ENCODE measurements at regions not wholly inside any gene's neighbourhood (a gene's known extent, or its start where the extent isn't known, plus 50 kb on each side); places are given as distances from the start of the nearest gene placed in this dataset.

- TF ChIP-seq POLR2AphosphoS5 (IDR thresholded peaks at IDR 0.05; ENCODE audit: low read depth, low read length) = no peak
- TF ChIP-seq POLR2A (IDR thresholded peaks at IDR 0.05; ENCODE audit: low read depth, low read length) = no peak
- TF ChIP-seq SPI1 (IDR thresholded peaks at IDR 0.05; ENCODE audit: low read depth, low read length) = no peak
- no peak for TF ChIP-seq TAF1 (IDR thresholded peaks at IDR 0.05; ENCODE audit: low read depth, low read length)
- no peak for TF ChIP-seq PAX5 (IDR thresholded peaks at IDR 0.05; ENCODE audit: insufficient read depth, low read length, severe bottlenecking)
Observed at GRCh38 chr5:130643321-130643720, 521.7 kb downstream of the HINT1 start.
